Stimulated activated CD4-positive, alpha-beta T cell treated with anti-CD3 and anti-CD28 coated beads, Interleukin-12 subunit alpha, Interleukin-12 subunit beta, amount 100 ng/mL, for 4 hours (primary cell): ENCODE measurements at regions not wholly inside any gene's neighbourhood (a gene's known extent, or its start where the extent isn't known, plus 50 kb on each side); places are given as distances from the start of the nearest gene placed in this dataset.

Experiments used
- DNase-seq: peaks from one replicate; pipeline ENCODE4 v3.0.0-alpha.2; 2020

DNA sequence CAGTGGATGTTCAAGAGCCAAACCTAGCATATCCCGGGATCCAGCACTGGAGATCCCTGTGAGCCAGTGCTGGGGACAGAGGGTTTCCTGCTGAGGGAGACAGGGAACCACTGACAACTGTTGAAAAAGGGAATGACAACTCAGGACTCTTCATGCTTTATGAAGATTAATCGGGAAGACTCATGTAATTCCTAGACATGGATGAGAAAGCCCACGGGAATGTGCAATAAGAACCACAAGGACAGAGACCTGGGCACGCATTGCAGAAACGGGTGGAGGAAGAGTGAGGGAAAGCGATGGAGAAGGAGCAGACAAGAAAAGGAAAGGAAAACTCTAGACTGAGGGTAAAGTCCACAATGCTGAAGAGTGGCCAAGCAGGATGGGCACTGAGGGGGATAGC lies 296.0 kb downstream of the PCNX1 start:
- DNase-seq = no peak

DNA sequence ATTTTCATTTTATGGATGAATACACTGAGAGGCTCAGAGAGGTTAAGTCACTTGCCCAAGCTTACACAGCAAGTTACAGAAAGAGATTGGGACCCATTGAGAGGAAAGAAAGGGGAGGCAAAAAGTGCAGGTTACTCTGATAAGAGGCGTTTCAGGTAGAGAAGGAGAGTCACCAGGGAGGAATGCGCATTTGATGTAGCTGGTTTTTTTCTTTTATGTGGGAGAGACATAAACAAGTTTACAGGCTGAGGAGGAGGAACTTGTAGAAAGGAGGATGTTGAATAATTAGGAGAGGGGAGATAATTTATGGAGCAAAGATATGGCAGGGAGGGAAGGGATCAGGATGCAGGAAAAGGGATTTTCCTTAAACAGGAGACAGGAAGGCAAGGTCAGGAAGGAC lies 297.0 kb downstream of the PCNX1 start:
- no peak for DNase-seq

DNA sequence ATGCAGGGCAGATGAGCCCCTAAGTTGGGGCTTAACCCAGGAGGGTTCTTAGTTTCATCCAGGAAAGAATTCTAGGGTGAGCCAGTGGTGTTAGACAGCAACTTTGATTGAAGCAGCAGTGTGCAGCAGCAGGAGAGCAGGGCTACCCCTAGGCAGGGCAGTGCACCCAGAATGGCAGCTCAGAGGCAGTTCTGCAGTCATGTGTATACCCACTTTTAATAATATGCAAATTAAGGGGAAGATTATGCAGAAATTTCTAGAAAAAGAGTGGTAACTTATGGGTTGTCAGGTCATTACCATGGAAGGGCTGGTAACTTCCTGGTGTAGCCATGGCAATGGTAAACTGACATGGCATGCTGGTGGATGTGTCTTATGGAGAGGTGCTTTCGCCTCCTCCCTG lies 297.5 kb downstream of the PCNX1 start:
- no peak for DNase-seq

DNA sequence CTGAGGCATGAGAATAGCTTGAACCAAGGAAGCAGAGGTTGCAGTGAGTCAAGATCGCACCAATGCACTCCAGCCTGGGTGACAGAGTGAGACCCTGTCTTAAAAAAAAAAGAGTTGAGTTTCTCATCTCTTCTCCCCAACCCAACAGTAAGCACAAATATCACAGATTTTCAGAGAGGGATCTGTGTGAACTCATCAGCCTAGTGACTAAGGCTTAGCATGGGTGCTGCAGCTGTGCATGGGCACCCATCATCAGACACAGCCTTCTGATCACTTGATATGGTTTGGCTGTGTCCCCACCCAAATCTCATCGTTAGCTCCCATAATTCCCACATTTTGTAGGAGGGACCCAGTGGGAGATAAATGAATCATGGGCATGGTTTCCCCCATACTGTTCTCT lies 298.9 kb downstream of the PCNX1 start:
- no peak for DNase-seq

DNA sequence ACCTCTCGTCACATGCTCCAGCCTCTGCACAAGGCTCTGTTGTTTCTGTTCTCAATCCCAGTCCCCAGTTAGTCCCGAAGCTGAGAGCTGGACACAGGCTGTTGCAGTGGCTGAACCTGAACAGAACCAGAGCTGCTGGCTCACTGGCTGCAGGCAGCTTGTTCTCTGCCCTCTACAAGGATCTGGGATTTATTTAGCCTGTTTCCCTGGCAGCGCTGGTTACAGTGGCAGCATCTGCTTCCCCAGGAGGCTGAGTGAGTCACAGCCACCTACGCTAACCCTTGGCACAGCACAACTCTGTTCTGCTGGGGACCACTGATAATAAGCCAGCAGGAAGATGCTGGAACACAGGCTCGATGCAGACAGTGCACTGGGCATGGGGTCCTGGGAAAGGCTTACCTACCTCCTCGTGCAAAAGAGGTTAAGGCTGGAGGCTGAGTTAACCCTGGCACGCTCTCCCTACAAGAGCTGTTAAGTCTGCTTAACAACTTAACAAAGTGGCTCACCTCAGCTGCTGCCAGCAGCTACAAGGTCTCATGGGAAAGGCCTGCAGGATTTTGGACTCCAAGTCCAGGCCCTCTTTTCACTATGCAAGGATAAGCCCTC lies 299.6 kb downstream of the PCNX1 start:
- DNase-seq = no peak

DNA sequence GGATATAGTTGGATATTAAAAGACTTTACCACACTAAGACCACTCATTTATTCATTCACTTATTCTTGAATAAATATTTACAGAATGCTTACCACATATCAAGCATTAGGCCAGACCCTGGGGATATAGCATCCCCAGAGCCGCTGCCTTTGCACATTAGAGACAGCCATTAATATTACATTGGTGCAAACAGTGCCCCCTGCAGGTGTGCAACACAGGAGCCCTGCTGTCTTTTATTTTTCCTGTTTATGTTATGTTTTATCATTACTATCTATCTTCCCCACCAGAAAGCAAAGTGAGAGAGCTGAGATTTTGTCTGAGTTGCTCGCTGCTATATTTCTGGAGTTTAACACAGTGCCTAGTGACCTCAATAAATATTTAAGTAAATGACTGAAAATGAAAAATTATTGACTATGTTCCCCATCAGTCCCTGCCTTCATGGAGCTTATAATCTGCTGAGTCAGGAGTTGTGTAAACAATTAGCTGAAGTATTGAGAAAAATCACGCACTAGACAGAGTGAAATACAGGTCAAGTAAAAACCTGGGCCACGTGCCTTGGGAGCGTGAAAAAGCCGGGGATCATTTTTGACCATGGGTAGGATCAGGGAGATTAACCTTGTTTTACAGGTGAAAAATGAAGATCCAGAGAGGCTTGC lies 301.6 kb downstream of the PCNX1 start:
- no peak for DNase-seq

DNA sequence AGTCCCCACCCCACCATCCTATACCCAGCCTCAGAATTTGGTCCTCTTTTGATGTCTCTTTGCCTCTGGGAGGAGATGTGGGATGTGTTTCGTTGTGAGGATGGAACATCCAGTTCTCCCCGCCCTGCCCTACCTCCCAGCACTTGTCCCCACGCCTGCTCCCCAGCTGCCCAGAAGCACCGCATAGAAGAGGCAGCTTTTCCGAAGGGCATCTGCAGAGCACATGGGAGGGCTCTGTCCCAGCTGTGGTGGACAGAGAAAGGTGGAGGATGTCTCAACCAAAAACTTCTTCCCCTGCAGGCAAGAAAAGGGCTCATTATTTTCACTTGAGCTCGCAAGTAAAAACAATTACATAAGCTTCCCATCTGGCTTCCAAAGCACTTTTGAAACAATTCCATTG lies 302.6 kb downstream of the PCNX1 start:
- DNase-seq = no peak

DNA sequence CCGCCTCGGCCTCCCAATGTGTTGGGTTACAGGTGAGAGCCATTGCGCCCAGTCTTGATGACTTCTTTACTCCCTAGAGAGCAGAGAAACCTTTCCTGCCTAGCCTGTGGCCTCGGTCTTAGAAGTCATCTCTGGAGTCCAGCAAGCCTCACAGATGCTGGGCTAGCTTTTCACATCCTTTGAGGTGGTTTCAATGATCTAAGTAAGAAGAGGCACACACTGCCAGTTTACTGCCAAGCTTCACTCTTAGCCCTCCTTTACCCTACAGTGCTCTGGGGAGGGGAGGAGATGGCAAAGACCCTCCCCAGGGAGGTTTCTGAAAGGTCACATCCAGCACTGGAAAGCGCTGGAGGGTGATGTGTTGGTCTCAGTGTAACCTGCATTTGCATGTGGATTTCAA lies 304.8 kb downstream of the PCNX1 start:
- no peak for DNase-seq

DNA sequence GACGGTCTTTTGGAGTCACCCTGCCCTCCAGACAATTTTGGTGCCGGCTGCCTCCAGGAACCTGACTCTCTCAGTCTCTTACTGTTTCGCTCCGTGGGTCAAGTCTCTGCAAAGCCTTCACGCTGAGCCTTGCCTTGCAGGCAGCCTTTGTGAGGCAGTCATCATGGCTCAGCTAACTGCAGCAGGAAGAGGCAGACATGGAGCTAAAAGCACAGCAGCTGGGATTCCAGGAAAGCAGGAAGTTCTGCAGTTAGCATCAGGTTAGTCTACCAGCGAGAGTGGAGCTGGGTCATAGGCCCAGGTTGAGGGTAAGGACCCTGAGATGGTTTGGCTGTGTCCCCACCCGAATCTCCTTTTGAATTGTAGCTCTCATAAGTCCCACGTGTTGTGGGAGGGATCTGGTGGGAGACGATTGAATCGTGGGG lies 305.4 kb downstream of the PCNX1 start:
- no peak for DNase-seq

DNA sequence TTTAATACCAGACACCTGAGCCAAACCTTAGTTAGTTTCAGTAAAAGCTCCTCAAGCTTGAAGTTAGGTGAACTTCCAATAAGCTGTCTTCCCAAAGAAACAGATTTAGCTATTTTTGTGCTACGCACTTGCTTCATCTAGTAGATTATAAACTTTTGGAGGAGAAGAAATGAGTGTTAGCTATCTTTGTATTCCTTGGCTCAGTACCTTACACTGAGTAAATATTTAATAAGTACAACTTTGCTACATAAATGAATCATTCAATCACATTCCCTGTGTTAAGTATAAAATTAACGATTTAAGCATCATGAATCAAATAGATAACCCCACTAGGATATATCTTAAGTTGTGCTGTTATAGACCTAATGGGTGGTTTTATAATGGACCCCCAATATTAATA lies 307.0 kb downstream of the PCNX1 start:
- no peak for DNase-seq

DNA sequence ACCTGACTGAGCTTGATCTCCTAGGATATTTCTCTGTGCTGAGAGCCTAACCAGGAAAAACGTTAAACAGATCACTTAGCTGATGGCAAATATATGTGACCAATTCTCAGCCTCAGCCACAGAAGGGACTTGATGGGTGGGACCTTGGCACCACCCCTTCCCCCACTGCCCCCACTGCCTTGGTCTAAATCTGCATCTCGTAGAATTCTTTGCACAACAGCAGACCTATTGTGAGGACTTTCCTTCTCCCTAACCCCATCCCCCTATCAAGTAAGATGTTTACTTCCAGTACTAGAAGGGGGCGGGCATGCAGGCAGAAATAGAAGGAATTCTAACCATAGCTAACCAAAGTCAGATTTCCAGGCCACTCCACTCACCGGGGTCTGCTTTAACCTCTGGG lies 313.2 kb downstream of the PCNX1 start:
- DNase-seq = no peak

DNA sequence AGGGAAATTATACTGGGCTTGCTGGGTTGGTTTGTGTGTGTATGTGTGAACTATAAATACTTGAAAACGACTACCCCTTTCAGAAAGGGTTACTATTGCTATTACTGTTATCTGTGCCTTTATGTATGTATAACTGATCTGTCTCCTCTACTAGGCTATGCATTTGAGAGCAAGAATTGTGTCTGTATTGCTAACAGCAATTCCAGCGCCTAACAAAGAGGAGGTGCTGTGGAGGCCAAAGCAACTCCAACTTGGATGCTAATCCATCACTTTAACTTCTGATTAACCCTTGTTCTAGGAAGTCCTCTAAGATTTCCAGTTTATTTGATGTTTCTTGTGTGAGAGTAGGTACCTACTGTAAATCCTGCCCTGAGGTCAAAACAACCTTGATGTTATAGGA lies 313.9 kb downstream of the PCNX1 start:
- DNase-seq = no peak

DNA sequence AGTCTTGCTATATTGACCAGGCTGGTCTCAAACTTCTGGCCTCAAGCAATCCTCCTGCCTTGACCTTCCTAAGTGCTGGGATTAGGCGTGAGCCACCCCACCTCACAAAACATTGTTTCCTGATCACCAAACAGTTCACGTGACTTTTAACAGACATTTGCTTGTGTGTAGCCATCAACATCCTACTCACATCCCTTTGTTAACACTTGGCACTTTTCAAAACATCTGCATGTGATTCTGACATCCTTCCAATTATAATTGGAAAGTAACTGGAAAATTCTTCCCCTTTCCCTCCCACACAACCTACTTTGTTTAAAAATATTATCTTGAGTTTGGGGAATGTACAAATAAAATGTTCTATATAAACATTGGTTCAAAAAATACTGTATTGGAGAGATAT lies 317.9 kb downstream of the PCNX1 start:
- no peak for DNase-seq

DNA sequence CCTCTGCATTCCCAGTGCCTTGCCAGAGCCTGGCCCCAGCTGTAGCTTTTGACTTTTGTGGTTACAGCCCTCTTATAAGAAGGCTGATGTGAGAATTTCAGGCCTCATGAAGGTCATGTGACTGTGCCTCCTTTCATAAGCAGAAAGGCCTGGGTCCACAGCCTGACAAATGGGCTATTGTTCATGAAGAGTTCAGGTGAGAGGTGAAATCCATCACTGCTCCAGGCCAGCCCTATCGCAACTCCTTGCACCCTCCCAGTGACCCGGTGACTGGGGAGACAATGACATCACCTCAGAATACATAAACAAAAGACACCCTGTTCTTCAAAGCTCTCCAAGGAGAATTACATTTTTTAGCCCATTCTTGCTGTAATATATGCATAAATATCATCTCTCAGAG lies 321.5 kb downstream of the PCNX1 start:
- DNase-seq = no peak

DNA sequence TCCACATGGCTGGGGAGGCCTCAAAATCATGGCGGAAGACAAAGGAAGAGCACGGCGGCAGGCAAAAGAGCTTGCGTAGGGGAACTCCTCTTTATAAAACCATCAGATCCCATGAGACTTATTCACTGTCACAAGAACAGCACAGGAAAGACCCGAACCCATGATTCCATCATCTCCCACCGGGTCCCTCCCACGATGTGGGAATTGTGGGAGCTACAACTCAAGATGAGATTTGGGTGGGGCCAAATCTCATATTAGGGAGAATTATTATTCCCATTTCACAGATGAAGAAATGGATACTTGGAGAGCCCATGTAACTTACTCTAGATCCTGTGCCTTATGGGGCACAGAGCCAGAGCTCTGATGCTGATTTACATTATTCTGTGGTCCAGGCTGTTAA lies 322.6 kb downstream of the PCNX1 start:
- no peak for DNase-seq

DNA sequence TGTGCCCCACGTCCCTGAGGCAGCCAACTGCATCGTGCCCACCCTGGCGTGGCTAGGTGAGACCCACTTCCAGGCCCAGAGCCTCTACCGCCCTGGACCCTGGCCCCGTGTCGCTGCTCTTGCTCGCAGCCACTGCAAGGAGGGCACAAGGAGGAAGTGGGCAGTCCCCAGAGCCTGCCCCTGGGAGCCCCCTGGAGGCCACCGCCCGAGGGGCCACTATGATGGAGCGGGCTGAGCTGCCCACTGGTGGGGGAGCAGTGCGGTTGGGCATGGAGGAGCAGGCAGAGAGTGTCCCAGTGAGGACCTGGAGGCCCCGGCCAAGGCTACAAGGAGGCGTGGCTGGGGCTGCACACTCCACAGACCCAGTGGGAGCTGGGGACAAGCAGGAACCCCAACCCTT lies 323.6 kb downstream of the PCNX1 start:
- no peak for DNase-seq

DNA sequence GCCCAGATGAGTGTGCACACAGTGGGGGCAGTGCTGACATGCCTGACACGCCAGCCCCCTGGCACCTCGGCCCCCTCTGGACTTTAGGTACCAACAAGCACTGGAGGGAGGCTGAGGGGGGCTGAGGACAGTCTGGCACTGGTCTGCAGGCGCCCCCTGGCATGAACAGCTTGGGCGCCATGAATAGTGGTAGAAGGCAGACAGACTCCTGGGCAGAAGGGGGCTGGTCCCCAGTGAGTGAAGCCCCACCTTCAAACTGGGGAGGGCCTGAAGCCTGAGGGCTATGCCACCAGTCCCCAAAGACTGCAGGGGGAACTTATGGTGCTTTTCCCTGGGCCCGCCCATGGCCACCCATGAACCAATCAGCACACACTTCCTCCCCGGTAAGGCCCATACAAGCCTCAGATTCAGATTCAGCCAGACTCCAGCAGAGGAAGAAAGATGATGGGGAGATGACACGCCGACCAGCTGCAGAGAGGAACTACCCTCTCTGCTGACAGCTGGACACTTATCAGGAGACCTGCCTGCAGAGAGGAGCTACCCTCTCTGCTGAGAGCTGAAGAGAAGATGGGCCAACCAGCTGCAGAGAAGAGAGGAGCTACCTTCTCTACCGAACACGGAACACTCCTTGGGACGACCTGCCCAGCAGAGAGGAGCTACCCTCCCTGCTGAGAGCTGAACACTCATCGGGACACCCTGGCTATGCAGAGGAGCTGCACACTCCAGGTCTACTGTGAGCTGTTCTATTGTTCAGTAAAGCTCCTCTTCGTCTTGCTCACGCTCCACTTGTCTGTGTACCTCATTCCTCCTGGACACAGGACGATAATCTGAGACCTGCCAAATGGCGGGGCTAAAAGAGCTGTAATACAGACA lies 324.5 kb downstream of the PCNX1 start:
- DNase-seq = no peak

DNA sequence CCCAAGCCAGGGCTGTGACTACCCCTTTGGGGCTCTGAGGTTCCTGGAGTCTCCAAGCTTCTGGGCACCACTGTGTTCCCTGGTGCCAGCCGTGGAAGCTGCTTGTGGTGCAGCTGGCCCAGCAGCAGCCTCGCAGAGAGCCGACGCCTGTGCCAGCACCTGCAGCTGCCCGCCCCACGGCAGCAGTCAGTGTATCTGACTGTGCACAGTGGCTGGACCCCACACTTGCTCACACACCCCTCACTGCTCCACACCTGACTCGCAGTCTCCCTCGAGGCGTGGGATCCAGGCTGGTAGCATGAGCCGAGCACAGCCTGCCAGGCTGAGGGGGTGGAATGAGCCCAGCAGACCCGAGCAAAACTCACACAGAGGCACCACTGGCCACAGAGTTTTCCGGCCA lies 325.2 kb downstream of the PCNX1 start:
- DNase-seq = no peak

DNA sequence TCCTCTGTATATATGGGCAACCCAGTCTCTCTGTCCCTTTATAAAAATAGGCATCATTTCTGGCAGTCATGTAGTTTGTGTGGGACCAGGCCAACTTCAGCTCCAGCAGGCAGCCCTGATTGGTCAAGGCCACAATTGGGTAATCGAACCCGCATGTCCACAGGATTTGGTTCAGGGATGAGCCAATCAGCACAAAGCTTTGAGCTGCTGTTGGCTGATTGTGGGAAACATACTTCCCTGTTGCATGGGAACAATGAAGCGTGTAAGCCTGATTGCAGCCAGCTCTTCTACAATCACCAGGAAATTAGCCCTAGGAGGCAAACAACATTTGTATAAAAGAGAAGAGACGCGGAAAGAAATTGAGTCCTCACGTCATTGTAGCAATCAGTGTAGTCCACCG lies 328.6 kb downstream of the PCNX1 start:
- no peak for DNase-seq

DNA sequence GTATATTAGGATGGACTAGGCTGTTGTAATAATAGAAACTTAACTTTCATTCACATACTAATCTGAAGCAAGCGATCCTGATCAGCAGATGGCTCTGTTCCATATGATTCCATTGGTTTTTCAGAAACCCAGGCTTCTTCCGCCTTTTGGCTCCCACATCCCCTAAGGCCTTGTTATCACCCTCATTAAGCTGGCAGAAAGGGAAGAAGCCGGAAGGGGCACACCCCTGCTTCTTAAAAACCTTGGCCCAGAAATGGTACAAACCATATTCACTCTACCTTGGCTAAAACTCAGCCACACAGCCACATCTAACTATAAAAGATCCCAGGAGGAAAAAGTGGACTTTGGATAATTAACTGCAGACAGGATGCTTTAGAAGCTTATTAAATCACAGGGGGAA lies 329.2 kb downstream of the PCNX1 start:
- DNase-seq = no peak

DNA sequence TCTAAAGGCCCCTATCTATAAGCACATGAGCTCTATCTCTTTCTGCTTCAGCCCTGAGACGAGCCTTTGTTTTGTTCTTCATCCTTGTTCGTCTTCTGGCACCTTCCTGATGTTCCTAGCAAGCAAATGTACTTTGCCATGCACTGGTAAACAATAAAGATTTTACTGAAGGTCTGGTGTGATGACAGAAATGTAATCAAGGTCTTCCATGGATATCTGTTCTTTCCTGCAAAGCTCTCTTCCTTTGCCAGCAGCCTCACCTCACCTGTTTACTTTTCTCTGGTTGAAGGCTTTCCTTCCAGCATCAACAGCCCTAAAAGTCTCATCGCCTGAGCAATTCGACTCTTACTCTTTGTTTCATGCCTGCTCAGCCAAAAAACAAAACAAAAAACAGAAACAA lies 330.3 kb downstream of the PCNX1 start:
- DNase-seq = no peak

DNA sequence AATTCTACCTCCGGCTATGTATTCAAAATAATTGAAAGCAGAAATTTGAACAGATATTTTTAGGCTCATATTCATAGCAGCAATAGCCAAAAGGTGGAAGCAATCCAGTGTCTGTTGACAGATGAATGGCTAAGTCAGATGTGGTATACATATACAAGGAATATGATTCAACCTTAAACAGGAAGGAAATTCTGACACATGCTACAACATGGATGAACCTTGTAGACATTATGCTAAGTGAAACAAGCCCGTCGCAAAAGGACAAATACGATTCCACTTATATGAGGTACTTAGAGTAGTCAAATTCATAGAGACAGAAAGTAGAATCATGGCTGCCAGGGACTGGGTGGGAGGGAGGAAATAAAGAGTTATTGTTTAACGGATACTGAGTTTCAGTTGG lies 331.6 kb downstream of the PCNX1 start:
- DNase-seq = no peak

DNA sequence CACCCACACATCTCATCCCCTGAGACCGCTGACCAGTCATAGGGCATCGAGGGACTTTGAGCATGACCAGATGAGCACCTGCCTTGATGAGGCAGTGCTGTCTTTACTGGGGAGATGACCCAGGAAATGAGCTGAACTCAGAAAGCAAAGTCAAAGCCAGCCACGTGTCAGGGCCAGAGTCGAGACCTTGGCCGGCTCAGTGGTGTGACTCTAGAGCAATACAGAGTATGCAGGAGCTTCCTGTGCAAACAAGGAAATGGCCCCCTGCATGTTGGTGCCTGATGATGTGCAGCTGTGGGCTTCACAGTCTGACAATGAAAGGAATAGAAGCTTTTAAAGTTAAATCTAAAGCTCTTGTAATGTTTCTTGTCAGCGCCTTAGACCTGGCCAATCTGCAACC lies 332.9 kb downstream of the PCNX1 start:
- DNase-seq = no peak

DNA sequence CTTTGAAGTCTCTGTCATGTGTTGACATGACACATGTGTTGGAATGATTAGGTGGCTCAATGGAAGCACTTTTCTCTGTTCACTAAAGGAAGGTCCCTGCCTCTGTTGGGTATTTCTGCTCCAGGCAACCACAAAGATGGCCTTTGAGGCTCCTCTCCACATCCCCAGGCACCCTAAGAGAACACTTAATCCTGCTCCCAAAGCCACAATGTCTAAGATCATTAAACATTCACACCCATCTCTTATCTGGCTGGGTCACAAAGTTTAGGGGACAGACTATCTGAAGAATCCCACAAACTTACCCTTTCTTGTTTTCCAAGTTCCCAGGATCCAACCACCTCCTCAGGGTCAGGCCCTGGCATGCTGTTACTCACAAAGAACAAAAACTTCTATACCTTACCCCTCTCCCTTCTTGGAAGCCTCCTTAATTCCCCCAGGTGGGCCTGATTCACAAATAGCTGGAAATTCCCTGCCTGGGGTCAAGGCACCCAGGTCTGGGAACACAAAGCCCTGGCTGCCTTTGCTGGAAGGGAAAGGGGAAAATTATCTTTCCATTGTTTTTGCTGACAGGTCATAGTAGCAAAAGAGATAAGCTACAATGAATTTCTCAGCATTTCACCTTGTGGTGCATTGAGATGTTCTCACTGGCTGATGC lies 333.7 kb downstream of the PCNX1 start:
- no peak for DNase-seq
